Caco-2 (cell line): ENCODE measurements at regions not wholly inside any gene's neighbourhood (a gene's known extent, or its start where the extent isn't known, plus 50 kb on each side); places are given as distances from the start of the nearest gene placed in this dataset.
A peak's percentile ranks its signal among the peaks of the same experiment; 100 is the strongest.

Experiments used
- BruUV-seq: library from RNA; stranded (reverse); fragments of 400-500 nt; replicated peaks from 2 replicates; lab custom pipeline; 2021; lab: Mats Ljungman, UMichigan
- CTCF ChIA-PET: fragments of 300-600 bp; sonication (Branson Sonifier 250); formaldehyde crosslinking; loops from one replicate; lab custom pipeline; 2022; ENCODE audit warnings: antibody characterized with exemption; lab: Charles Lee
- POLR2A ChIA-PET: fragments of 300-600 bp; sonication (Branson Sonifier 250); formaldehyde crosslinking; loops from one replicate; lab custom pipeline; 2022; ENCODE audit warnings: antibody characterized with exemption; lab: Charles Lee
- DNase-seq, 2 experiments: peaks; one replicate each; pipeline versions ENCODE4 v3.0.0 to v3.0.0-alpha.2; 2020 to 2022
- H3K27me3 ChIP-seq: replicated peaks from 2 replicates; pipeline ENCODE4 v1.6.0; 2011; ENCODE audit warnings: low read length; ENCODE audit not compliant: control insufficient read depth, insufficient read depth
- H3K36me3 ChIP-seq: 2 replicates; pipeline ENCODE4 v1.5.1; 2011; ENCODE audit warnings: low read length; ENCODE audit not compliant: control insufficient read depth, insufficient read depth
- H3K4me1 ChIP-seq: fragments of 250-450 bp; sonication (Bioruptor Pico); 2 replicates; pipeline ENCODE4 v1.5.1; 2020; ENCODE audit warnings: mild to moderate bottlenecking
- H3K4me3 ChIP-seq: 2 replicates; pipeline ENCODE4 v1.5.1; 2011; ENCODE audit warnings: low read depth, mild to moderate bottlenecking, control low read depth, low read length
- H3K9me3 ChIP-seq: fragments of 250-450 bp; sonication (Bioruptor Pico); 2 replicates; pipeline ENCODE4 v1.5.1; 2020; ENCODE audit warnings: mild to moderate bottlenecking, moderate library complexity
- H3K27ac Mint-ChIP-seq: one replicate; pipeline ENCODE4 v1.8.0; 2022; ENCODE audit warnings: mixed read lengths; ENCODE audit not compliant: unreplicated experiment
- H3K27me3 Mint-ChIP-seq: one replicate; pipeline ENCODE4 v1.8.0; 2022; ENCODE audit warnings: mixed read lengths; ENCODE audit not compliant: insufficient read depth, unreplicated experiment
- H3K36me3 Mint-ChIP-seq: one replicate; pipeline ENCODE4 v1.8.0; 2022; ENCODE audit warnings: mild to moderate bottlenecking, mixed read lengths; ENCODE audit not compliant: insufficient read depth, unreplicated experiment
- H3K4me1 Mint-ChIP-seq: one replicate; pipeline ENCODE4 v1.8.0; 2022; ENCODE audit warnings: low read depth, mixed read lengths; ENCODE audit not compliant: unreplicated experiment
- H3K4me3 Mint-ChIP-seq: one replicate; pipeline ENCODE4 v1.8.0; 2022; ENCODE audit warnings: mild to moderate bottlenecking, moderate library complexity, mixed read lengths; ENCODE audit not compliant: unreplicated experiment
- H3K9me3 Mint-ChIP-seq: one replicate; pipeline ENCODE4 v1.8.0; 2022; ENCODE audit warnings: mixed read lengths; ENCODE audit not compliant: unreplicated experiment
- CTCF ChIP-seq, 2 experiments: fragments of 200-600 bp in 1 of 2; IDR thresholded peaks; 1 replicate in 1 of 2; 2 replicates in 1 of 2; pipeline versions ENCODE4 v1.5.1 to v1.8.0; 2011 to 2022; ENCODE audit warnings: antibody characterized with exemption in 1 of 2, control low read depth in 1 of 2, inconsistent platforms in 1 of 2, low read depth in 1 of 2, low read length in 1 of 2, mild to moderate bottlenecking in 1 of 2, moderate library complexity in 1 of 2; ENCODE audit not compliant: insufficient read depth in 1 of 2, severe bottlenecking in 1 of 2, unreplicated experiment in 1 of 2
- intact Hi-C: fragments of 100-400 bp; cut with micrococcal nuclease; formaldehyde crosslinking; loops from one replicate; pipeline ENCODE4 v1.10.0; 2022; ENCODE audit not compliant: unreplicated experiment

GRCh38 chr14:87014856-87015255 lies 978.1 kb downstream of the GALC start:
- no peaks in the 10 kb centered on the region for H3K27me3 ChIP-seq
- no TSS peak for BruUV-seq
- intact Hi-C loops = loop anchor here (2.0 kb wide), 1 partner anchor 34 kb away; no protein-coding TSS in a partner anchor

GRCh38 chr14:87013583-87013982 lies 979.4 kb downstream of the GALC start:
- Mint-ChIP-seq H3K27me3 (no peaks in the 10 kb centered on the region), H3K4me1 (no peaks in the 10 kb centered on the region), H3K27ac (no peak overlapping the region), H3K4me3 (no peak overlapping the region), H3K36me3 (no peaks in the 10 kb centered on the region), H3K9me3 (no peaks in the 10 kb centered on the region)
- intact Hi-C loops = no loop called here
- ChIA-PET CTCF (no interaction called here), POLR2A (no interaction called here)
- Histone ChIP-seq H3K36me3 (no peaks in the 10 kb centered on the region), H3K4me3 (no peak overlapping the region), H3K27me3 (no peaks in the 10 kb centered on the region), H3K9me3 (no peaks in the 10 kb centered on the region), H3K4me1 (no peaks in the 10 kb centered on the region)
- TF ChIP-seq CTCF (IDR thresholded peaks at IDR 0.05; ENCODE audit: insufficient read depth in 1 of 2, low read depth in 1 of 2, low read length in 1 of 2, severe bottlenecking in 1 of 2, unreplicated experiment in 1 of 2) = no peak
- DNase-seq = no peak
- no TSS peak for BruUV-seq

More at GRCh38 chr14:87014856-87015255, 978.1 kb downstream of the GALC start:
- ChIA-PET CTCF (no interaction called here), POLR2A (no interaction called here)
- Histone ChIP-seq H3K4me3 (no peak overlapping the region), H3K36me3 (no peaks in the 10 kb centered on the region), H3K9me3 (no peaks in the 10 kb centered on the region), H3K4me1 (peaks cover 6% of the 10 kb centered on the region)
- DNase-seq = no peak
- H3K27ac Mint-ChIP-seq = no peak overlapping the region
- no peaks in the 10 kb centered on the region for H3K9me3 Mint-ChIP-seq
- peak in 1 of 2 experiments; percentile 17 for TF ChIP-seq CTCF (IDR thresholded peaks at IDR 0.05; ENCODE audit: insufficient read depth in 1 of 2, low read depth in 1 of 2, low read length in 1 of 2, severe bottlenecking in 1 of 2, unreplicated experiment in 1 of 2)
- no peaks in the 10 kb centered on the region for H3K27me3 Mint-ChIP-seq
- H3K36me3 Mint-ChIP-seq = no peaks in the 10 kb centered on the region
- no peak overlapping the region for H3K4me3 Mint-ChIP-seq
- no peaks in the 10 kb centered on the region for H3K4me1 Mint-ChIP-seq

- no peak overlapping the region for H3K4me3 ChIP-seq
- TF ChIP-seq CTCF (IDR thresholded peaks at IDR 0.05; ENCODE audit: insufficient read depth in 1 of 2, low read depth in 1 of 2, low read length in 1 of 2, severe bottlenecking in 1 of 2, unreplicated experiment in 1 of 2) = no peak
- Mint-ChIP-seq H3K27me3 (no peaks in the 10 kb centered on the region), H3K4me1 (no peaks in the 10 kb centered on the region), H3K36me3 (no peaks in the 10 kb centered on the region), H3K9me3 (no peaks in the 10 kb centered on the region), H3K27ac (no peak overlapping the region), H3K4me3 (no peak overlapping the region)
- no peaks in the 10 kb centered on the region for H3K27me3 ChIP-seq
- ChIA-PET POLR2A (no interaction called here), CTCF (no interaction called here)
- H3K9me3 ChIP-seq = no peaks in the 10 kb centered on the region
- no peaks in the 10 kb centered on the region for H3K36me3 ChIP-seq
- intact Hi-C loops = no loop called here
- BruUV-seq = no TSS peak
- DNase-seq = no peak
- H3K4me1 ChIP-seq = no peaks in the 10 kb centered on the region
Measured at GRCh38 chr14:87008965-87009364, 984.0 kb downstream of the GALC start.
